Epithelial cell of proximal tubule (primary cell): ENCODE measurements at regions not wholly inside any gene's neighbourhood (a gene's known extent, or its start where the extent isn't known, plus 50 kb on each side); places are given as distances from the start of the nearest gene placed in this dataset.

Experiments used
- DNase-seq: peaks from one replicate; pipeline ENCODE4 v3.0.0-alpha.2; 2011; ENCODE audit warnings: low read depth
- H3K4me3 ChIP-seq: 2 replicates; pipeline ENCODE4 v1.5.1; 2011; ENCODE audit warnings: low read depth, mild to moderate bottlenecking, low read length
- TF ChIP-seq, protein P1 (sequence below): conservative IDR thresholded peaks from 2 replicates; pipeline ENCODE4 v1.5.1; 2012; ENCODE audit warnings: low read depth, mild to moderate bottlenecking, low read length

DNA sequence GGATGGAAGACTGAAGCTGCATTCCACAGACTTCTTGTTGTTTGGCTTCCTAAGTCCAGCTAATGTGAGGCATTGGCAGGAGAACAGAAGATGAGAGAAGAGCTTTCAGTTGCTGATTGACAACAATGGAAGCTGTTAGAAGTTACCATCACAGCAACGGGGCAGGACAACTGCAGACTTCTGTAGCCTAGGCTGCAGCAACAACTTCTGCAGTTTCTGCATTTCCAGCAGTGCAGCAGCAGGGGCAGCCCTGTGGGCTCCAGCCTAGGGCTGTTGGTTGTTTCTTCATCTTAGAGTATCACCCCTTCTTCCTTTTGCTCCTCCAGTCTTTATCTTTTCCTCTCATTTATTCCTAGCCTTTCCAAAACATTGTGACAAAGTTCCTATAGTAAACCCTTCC, 528.8 kb upstream of the PTGER4 start:
- H3K4me3 ChIP-seq = no peak overlapping the region
- no peak for DNase-seq
- TF ChIP-seq, protein P1, sequence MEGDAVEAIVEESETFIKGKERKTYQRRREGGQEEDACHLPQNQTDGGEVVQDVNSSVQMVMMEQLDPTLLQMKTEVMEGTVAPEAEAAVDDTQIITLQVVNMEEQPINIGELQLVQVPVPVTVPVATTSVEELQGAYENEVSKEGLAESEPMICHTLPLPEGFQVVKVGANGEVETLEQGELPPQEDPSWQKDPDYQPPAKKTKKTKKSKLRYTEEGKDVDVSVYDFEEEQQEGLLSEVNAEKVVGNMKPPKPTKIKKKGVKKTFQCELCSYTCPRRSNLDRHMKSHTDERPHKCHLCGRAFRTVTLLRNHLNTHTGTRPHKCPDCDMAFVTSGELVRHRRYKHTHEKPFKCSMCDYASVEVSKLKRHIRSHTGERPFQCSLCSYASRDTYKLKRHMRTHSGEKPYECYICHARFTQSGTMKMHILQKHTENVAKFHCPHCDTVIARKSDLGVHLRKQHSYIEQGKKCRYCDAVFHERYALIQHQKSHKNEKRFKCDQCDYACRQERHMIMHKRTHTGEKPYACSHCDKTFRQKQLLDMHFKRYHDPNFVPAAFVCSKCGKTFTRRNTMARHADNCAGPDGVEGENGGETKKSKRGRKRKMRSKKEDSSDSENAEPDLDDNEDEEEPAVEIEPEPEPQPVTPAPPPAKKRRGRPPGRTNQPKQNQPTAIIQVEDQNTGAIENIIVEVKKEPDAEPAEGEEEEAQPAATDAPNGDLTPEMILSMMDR = no peak

DNA sequence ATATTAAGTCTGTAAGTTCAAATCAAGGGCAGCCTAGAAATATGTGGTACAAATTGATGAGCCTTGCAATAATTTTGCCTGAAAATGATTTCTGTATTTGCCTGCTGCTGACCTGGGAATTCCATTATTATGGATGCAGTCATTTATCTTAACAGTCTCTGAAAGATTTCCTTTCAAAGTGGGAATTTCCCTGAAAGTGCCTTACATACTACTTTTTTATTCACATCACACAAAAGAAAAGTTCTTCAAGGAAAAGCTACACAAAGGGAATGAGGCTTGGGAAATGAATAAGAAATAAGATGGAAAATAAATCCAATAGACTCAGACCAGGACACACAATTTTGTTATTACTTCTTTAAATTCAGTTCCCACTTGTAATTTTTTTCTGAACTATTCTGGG, 537.8 kb upstream of the PTGER4 start:
- TF ChIP-seq, protein P1 = no peak
- DNase-seq = no peak
- H3K4me3 ChIP-seq = no peak overlapping the region

DNA sequence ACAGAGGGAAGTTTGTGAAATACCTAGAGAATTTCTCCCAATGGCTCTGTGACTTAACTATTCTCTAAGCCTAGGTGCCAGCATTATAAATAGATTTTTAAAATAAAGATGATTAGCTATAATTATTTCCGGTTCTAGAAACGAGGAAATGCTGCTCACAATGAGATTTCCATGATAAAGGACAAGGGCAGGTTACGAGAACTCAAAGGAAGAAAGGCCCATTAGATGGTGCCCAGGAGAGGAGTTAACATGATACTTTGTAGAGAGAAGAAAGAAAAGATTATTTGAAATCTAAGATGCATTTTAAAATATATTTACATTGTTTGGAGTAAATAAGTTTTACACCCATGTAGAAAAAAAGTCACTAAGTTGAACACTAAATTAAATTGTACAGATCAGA, 538.3 kb upstream of the PTGER4 start:
- TF ChIP-seq, protein P1 = no peak
- H3K4me3 ChIP-seq = no peak overlapping the region
- DNase-seq = no peak

DNA sequence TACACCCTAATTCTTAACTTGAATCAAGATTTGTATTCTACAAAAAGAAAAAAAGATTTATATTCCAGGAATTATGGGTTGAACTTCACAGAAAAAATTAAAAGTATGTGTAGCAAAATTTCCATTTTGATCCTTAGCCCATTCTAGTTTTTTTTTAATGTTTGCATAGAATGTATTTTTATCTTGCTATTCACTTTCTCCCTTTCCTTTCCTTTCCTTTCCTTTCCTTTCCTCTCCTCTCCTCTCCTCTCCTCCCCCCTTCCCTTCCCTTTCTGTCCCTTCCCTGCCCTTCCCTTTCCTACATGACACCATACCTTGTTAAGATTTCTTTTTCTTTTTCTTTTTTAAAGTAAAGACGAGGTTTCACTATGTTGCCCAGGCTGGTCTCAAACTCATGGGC, 542.5 kb upstream of the PTGER4 start:
- TF ChIP-seq, protein P1 = no peak
- no peak overlapping the region for H3K4me3 ChIP-seq
- no peak for DNase-seq

DNA sequence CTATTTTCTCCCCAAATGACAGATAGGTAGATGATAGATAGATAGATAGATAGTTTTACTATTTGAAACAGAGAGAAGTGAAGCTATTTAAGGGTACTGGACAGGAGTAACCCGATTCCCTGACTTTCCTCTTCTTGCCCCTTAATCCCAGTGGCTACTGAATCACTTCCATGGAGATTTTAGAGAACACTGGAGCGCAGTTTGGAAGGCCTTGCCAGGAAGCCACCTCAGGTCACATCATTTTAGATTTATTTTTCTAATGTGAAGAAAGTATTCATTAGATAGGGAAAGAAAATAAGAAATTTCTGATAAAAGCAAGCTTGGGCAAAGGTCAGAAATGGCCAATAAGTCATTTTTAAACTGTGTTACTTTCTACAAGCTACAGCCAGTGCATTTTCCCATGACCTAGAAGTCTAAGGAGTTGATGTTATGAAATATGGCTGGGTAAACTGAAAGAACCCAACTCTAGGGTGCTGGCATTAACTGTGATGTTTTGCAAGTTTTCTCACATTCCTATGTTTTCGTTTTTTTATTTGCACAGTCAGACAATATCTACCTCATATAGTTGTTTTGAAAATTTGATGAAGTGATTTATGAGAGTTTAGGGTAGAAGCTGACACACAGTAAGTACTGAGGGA, 544.7 kb upstream of the PTGER4 start:
- H3K4me3 ChIP-seq = no peak overlapping the region
- DNase-seq = no peak
- TF ChIP-seq, protein P1 = no peak

DNA sequence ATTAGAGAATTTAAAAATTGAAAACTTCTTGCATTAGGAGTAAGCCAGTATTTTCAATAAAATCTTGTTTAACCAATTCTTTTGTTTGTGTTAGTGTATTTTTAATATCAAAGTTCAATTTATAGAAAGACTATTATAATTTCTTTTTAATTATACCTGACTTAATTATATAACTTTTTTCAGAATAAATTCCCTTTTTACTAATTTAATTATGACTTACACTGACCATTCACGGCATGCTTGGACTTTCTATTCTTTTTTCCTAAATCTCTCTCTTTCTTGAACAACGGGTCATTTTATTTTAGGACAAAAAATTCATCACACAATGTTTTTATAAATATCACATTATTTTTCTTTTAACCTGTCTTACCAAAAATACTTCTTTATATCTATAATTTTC, 555.3 kb upstream of the PTGER4 start:
- TF ChIP-seq, protein P1 = no peak
- H3K4me3 ChIP-seq = no peak overlapping the region
- no peak for DNase-seq

DNA sequence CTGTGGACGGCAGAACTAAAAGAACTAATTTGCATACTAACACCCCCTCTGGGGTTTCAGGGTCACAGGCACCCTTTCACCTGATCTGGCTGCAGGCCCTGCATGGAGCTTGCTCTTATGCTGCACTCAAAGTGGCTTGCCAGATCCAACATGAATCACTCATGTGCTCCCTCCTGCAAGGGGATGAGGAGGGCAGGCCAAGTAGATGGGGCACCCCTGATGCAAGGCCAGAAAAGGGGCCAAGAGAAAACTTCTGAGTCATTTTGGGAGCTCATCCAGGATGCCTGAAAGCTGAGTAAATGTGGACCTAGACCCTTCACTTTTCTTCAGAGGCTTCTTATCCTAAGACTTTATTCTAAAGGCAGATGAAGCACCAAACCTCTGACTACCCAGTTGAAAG, 558.5 kb upstream of the PTGER4 start:
- TF ChIP-seq, protein P1 = no peak
- H3K4me3 ChIP-seq = no peak overlapping the region
- DNase-seq = no peak
